A549 (cell line): ENCODE measurements at regions not wholly inside any gene's neighbourhood (a gene's known extent, or its start where the extent isn't known, plus 50 kb on each side); places are given as distances from the start of the nearest gene placed in this dataset.

Experiments used
- CEBPB ChIP-seq, 2 experiments: fragments of >200 bp in 1 of 2; sonication (Bioruptor Twin) in 1 of 2; formaldehyde crosslinking in 1 of 2; IDR thresholded peaks; 2 replicates each; pipeline ENCODE4 v1.6.1; 2012 to 2016
- EHMT2 ChIP-seq: fragments of 200-600 bp; sonication (generic); IDR thresholded peaks from 2 replicates; pipeline ENCODE4 v1.6.1; 2016; ENCODE audit warnings: antibody characterized with exemption, low read depth, mild to moderate bottlenecking, moderate library complexity
- GATA3 ChIP-seq: IDR thresholded peaks from 2 replicates; pipeline ENCODE4 v1.6.1; 2012; ENCODE audit warnings: borderline replicate concordance
- MAFK ChIP-seq: fragments of 450-650 bp; IDR thresholded peaks from 2 replicates; pipeline ENCODE4 v1.6.1; 2014; ENCODE audit not compliant: partially characterized antibody
- MYC ChIP-seq: IDR thresholded peaks from 2 replicates; pipeline ENCODE4 v1.6.1; 2012; ENCODE audit warnings: mild to moderate bottlenecking, inconsistent platforms, low read length, improper control_type of control experiment, borderline replicate concordance
- NR3C1 ChIP-seq: fragments of >200 bp; sonication (Bioruptor Twin); formaldehyde crosslinking; IDR thresholded peaks from 3 replicates; pipeline ENCODE4 v1.6.1; 2017
- POLR2A ChIP-seq: IDR thresholded peaks from 2 replicates; pipeline ENCODE4 v1.6.1; 2012; ENCODE audit warnings: mild to moderate bottlenecking, low read length
- RFX5 ChIP-seq: fragments of 450-650 bp; IDR thresholded peaks from 2 replicates; pipeline ENCODE4 v1.7.1; 2014; ENCODE audit warnings: antibody characterized with exemption, mild to moderate bottlenecking, moderate library complexity
- SREBF2 ChIP-seq: fragments of 450-650 bp; IDR thresholded peaks from 2 replicates; pipeline ENCODE4 v1.6.1; 2014; ENCODE audit warnings: mild to moderate bottlenecking, moderate library complexity
- ZC3H11A ChIP-seq: fragments of 450-650 bp; IDR thresholded peaks from 2 replicates; pipeline ENCODE4 v1.6.1; 2014; ENCODE audit warnings: antibody characterized with exemption, mild to moderate bottlenecking
- TF ChIP-seq, protein P1 (sequence below): fragments of >200 bp; sonication (Bioruptor Twin); formaldehyde crosslinking; IDR thresholded peaks from 3 replicates; pipeline ENCODE4 v1.5.1; 2016
- TF ChIP-seq, protein P2 (sequence below): fragments of 200-600 bp; sonication (generic); IDR thresholded peaks from 2 replicates; pipeline ENCODE4 v1.6.1; 2016; ENCODE audit warnings: antibody characterized with exemption, mild to moderate bottlenecking, moderate library complexity

DNA sequence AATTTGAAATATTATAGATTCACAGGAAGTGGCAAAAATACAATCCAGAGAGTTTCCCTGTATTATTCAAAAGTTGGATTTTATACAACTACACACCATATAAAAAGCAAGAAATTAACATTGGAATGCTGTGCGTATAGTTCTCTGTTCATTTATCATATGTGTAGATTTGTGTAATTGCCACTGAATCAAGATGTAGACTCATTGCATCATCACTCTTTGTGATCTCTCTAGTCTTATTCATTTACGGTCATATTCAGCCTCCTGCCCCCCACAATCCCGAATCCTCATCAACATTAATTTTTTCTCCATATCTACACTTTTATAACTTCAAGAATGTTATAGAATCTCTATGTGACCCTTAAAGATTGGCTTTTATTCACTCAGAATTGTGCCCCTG lies 390.6 kb upstream of the B3GAT1 start:
- TF ChIP-seq MYC (no peak), POLR2A (no peak), NR3C1 (no peak), CEBPB (IDR thresholded peaks at IDR 0.05) (no peak), MAFK (no peak), GATA3 (no peak), EHMT2 (no peak), SREBF2 (no peak), ZC3H11A (no peak), RFX5 (no peak)
- TF ChIP-seq, protein P1, sequence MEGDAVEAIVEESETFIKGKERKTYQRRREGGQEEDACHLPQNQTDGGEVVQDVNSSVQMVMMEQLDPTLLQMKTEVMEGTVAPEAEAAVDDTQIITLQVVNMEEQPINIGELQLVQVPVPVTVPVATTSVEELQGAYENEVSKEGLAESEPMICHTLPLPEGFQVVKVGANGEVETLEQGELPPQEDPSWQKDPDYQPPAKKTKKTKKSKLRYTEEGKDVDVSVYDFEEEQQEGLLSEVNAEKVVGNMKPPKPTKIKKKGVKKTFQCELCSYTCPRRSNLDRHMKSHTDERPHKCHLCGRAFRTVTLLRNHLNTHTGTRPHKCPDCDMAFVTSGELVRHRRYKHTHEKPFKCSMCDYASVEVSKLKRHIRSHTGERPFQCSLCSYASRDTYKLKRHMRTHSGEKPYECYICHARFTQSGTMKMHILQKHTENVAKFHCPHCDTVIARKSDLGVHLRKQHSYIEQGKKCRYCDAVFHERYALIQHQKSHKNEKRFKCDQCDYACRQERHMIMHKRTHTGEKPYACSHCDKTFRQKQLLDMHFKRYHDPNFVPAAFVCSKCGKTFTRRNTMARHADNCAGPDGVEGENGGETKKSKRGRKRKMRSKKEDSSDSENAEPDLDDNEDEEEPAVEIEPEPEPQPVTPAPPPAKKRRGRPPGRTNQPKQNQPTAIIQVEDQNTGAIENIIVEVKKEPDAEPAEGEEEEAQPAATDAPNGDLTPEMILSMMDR: no peak
- TF ChIP-seq, protein P2, sequence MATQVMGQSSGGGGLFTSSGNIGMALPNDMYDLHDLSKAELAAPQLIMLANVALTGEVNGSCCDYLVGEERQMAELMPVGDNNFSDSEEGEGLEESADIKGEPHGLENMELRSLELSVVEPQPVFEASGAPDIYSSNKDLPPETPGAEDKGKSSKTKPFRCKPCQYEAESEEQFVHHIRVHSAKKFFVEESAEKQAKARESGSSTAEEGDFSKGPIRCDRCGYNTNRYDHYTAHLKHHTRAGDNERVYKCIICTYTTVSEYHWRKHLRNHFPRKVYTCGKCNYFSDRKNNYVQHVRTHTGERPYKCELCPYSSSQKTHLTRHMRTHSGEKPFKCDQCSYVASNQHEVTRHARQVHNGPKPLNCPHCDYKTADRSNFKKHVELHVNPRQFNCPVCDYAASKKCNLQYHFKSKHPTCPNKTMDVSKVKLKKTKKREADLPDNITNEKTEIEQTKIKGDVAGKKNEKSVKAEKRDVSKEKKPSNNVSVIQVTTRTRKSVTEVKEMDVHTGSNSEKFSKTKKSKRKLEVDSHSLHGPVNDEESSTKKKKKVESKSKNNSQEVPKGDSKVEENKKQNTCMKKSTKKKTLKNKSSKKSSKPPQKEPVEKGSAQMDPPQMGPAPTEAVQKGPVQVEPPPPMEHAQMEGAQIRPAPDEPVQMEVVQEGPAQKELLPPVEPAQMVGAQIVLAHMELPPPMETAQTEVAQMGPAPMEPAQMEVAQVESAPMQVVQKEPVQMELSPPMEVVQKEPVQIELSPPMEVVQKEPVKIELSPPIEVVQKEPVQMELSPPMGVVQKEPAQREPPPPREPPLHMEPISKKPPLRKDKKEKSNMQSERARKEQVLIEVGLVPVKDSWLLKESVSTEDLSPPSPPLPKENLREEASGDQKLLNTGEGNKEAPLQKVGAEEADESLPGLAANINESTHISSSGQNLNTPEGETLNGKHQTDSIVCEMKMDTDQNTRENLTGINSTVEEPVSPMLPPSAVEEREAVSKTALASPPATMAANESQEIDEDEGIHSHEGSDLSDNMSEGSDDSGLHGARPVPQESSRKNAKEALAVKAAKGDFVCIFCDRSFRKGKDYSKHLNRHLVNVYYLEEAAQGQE: no peak
